Stimulated activated CD4-positive, alpha-beta T cell treated with anti-CD3 and anti-CD28 coated beads, Interleukin-4, amount 100 ng/mL, for 1 hour (primary cell): ENCODE measurements at regions not wholly inside any gene's neighbourhood (a gene's known extent, or its start where the extent isn't known, plus 50 kb on each side); places are given as distances from the start of the nearest gene placed in this dataset.

Source experiments
- DNase-seq: peaks from one replicate; pipeline ENCODE4 v3.0.0-alpha.2; 2020

DNA sequence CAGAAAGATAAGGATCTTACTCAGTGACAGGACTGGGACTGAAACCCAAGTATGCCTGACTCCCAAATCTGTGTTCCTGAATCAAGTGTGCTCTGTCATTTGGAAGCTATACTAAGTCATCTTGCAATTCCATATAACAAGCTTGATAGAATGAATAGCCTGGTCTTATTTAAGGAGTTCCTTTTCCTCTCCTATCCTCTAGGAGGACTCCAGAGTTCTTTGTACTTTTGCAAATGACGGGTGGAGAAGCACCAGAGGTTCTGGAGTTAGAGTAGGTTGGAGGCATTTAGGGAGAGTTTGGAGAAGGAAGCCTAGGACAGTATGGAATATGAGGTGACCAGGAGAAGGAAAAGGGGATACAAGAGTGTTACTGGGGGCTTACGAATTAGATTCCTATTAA lies 92.9 kb upstream of the RCN1 start:
- DNase-seq, result no peak

DNA sequence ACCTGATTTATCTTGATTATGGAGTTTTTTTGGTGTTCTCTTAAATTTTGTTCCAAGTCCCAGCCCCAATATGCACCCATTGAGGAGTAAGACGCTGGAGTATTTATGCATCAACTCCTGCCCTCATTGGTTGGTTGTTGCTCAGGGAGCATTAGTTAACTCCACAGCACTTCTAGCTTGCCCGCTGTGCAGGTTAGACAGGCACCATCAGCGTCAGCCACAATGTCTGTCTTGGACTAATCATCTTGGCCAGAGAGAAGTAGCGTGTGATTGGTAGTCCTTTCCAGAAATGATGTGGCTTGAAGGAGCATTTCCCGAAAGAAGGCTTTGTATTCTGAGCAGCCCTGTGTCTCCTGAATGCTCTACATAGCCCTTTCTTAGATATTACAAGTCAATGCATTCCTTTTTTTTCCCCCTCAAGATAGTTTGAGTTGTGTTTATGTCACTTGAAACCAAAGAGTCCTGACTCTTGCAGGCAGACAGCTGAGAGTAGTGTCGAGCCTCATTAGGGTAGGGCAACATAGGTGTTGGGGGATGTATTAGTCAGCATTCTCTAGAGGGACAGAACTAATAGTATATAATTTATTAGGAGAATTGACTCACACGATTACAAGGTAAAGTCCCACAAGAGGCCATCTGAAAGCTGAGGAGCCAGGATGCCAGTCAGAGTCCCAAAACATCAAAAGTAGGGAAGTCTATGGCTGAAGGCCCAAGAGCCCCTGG lies 94.6 kb upstream of the RCN1 start:
- no peak for DNase-seq

DNA sequence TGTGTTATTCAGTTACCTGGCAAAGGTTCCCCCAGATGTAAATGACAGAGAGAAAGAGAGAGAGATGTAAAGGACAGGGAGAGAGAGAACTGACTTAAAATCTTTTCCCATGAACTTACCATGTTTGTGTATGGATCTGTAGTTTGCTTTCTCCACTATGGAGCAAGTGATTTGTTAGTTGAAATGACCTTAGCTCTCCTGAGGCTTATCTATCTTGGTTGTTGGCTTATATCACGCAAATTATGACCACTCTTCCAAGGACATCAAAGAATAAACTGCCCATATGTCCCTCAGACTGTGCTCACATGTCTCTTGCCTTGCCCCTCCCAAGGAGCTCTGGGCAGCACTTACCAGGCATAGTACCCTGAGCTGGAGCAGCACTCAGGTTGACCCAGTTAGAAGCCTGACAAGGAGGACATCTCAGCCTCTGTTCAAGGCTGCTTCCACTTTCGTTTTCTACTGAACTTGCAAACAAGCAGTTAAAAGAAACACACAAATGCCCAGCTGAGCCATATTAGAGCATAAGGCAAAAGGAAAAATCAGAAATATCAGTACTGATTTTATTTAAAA lies 95.3 kb upstream of the RCN1 start:
- DNase-seq, result no peak

GRCh38 chr11:31995032-31995431 lies 95.8 kb upstream of the RCN1 start:
- DNase-seq, result no peak

GRCh38 chr11:31987118-31988005 lies 103.5 kb upstream of the RCN1 start:
- DNase-seq, result no peak

DNA sequence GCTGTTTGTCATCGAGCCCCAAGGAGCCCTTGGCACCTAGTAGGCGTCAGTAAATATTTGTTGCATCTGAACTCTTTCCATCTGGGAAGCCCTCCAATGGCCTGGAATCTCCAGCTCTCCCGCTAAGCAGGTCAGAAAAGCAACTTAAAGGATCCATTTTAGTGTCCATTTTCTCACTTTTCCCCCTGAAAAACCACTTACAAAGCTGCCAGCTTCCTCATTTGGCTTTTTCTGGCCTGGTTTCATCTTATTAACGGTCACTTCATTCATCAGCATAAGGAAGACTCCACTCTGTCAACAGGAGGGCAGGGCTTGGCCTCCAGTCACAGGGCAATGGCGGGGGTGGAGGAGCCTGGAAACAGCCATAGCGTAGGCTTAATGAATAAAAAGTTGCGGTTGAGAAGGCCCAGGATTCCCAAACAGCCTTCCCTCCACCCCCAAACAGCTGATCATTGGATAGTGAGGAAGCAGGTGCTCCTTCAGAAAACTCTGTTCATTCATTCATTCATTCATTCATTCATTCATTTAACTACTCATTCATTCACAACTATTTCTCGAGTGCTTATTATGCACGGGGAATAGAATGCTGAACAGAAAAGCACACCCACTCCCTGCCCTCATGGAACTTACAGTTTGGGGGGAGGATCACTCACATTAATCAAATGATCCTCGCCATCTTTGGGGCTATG lies 104.5 kb upstream of the RCN1 start:
- no peak for DNase-seq

GRCh38 chr11:31981457-31981856 lies 109.4 kb upstream of the RCN1 start:
- DNase-seq, result no peak

GRCh38 chr11:31977343-31977742 lies 113.5 kb upstream of the RCN1 start:
- no peak for DNase-seq

GRCh38 chr11:31974366-31975136 lies 116.3 kb upstream of the RCN1 start:
- no peak for DNase-seq

GRCh38 chr11:31973172-31973571 lies 117.7 kb upstream of the RCN1 start:
- no peak for DNase-seq

GRCh38 chr11:31972623-31973022 lies 118.3 kb upstream of the RCN1 start:
- DNase-seq, result no peak

DNA sequence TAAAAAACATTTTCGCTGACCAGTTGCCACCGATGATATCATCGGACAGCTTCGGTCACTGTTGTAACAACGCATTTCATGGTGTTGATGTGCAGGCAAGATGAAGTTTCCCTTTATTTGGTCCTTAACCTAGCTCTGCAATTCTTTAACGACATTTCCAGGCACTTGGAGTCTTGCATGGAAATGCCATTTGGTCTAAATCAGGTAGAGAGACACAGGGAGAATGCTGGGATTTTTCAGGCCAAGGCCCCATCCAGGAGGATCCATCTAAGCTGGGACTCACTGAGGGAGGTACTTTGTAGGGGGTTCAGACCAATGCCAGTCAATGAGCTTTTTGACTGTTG lies 121.5 kb upstream of the RCN1 start:
- DNase-seq, result no peak

DNA sequence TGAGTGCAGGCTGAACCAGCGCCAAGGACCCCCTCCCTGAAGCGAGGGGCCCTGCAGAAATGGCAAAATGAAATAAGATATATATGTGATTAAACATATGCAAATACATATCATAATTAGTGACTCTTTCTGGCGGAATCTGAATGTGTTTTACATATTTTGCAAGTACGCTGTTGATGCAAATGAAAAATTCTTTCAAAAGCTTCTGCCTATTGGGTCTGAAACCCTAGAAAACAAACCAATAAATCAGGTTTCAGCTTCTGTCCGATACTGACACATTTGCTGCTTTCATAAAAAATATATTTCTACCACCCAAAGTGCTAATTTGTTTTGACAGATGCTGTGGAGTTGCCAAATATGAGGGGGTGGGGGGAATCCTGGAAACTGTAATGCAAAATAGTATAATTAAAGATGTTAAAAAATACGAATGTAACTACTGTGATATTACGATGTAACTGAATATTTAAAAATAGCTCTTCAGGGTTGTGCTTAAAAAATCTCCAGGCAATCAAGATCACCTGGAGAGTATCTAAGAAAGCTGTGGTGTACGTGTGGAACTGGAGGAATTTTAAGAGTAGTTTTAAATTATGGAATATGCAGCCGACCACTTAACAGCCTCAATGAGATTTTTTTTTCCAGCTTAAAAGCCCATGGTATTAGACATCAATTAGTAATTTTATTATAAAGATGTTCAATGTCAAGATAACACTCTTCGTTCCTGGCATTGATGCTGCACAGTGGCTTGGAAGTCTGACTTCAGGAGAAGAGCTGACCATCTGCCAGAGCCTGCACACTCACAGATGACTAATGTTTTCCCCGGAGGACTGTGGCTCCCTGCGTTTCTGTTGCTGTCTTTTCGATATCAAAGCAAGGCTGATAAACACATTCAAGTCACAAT lies 122.2 kb upstream of the RCN1 start:
- DNase-seq, result no peak

DNA sequence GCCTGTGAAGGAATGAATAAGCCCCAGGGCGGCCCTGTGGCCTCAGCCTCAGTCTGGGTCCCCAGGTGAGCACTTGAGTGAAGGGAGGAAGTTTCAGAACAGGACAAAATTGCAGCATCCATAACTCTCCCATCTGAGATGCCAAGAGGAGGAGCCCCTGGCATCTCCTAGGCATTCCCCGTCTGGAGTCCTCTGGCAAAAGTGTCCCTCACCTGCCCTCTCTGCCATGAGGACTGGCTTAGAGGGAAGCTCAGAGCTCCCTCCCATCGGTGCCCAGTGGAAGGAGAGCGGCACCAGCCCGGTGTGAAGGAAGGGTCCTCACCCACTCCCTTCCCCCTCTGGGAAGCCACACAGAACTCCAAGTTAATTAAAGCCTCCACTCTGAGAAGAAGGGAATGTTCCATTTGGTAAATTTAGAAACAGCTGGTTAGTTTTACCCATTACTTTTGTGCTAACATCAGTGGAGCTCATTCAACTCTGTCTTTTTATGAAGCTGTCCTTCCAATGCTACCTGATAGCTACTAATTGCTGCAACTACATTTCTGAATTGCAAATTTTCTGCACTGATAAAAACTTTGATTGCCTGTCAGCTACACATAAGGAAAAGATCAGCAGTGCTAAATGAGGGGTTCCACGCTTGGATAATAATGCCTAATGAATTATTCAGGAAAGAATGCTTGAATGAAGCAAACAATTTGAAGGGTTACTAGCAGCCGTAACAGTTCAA lies 123.3 kb upstream of the RCN1 start:
- no peak for DNase-seq

DNA sequence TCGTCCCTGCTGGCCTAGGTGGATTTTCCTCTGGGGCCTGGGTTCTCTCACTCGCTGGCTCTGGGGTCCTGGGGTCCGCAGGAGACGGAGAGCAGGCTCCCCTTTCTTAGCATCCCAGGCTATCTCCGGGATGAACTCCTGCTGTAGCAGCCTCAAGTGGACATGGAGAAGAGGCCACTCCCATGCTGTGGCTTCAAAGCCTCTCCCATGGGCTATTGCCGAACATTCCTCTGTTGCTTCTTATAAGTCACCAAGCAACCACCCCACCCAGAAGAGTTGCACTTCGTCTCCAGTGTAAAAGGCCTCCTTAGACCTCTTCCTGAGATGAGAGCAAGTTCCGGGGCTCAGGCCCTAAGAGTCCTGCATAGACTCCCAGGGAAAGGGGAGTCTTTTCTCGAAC lies 124.0 kb upstream of the RCN1 start:
- no peak for DNase-seq

DNA sequence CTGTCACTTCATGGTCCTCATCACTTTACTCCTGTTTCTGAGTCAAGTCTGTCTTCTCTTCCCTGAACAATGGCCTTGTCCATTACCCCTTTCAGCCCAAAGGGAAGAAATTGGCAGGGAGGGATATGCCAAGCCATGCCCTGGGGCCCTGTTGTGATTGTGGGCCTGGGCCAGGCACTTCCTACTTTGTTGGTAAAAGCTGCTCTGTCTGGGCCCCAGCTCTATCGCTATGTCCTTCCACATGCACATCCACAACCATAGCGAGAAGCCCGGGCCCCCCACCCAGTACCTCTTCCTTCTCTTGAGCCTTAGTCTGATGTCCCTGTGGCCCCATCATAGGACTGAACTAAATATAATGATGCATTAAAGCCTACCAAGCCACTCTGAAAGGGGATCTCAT lies 126.7 kb upstream of the RCN1 start:
- DNase-seq, result no peak

DNA sequence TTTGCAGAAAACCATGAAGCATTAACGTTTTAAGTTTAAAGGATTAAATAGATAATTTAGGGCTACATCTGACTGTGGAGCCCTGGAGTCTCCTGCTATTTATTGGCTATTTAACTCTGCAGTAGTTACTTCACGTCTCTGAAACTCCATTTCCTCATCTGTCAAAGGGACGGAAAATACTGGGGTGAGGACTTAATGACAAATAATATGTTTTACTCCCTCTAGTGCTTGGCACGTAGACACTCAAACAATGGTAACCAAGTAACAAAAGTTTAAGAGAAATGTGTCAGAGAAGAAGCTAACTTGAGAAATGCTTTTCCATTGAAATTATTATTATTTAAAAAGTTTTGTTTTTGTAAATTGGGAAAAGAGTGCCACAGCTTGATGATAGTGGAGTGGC lies 130.7 kb upstream of the RCN1 start:
- DNase-seq, result no peak

- no peak for DNase-seq
Observed at GRCh38 chr11:31959716-31960115, 131.2 kb upstream of the RCN1 start.

GRCh38 chr11:31958076-31958735 lies 132.7 kb upstream of the RCN1 start:
- peak; percentile 61 for DNase-seq

DNA sequence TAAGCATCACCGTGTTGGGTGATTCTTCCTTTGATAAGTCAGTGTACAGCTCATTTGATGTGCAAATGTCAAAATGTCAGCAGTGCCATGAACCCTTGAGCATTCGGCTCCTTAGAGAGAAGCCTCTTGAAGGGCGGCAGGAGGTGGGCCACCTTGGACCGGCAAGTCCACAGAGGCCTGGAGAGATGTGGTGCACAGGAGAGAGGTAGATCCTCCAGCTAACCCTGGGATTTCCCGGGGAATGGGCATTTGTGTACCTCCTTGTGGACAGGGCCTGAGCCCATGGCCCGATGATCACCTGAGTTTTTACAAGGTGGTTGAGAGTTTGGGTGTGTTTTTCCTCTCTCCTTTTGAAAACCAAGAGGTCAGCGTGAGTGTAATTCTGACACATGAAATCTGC lies 133.2 kb upstream of the RCN1 start:
- no peak for DNase-seq
